T-helper 1 cell treated with Interleukin-12 subunit alpha and Interleukin-12 subunit beta and Interleukin-4 antibody, amounts not matched to agents 30 ng/mL and 1 ng/mL, for 36 hours (primary cell): ENCODE measurements at regions not wholly inside any gene's neighbourhood (a gene's known extent, or its start where the extent isn't known, plus 50 kb on each side); places are given as distances from the start of the nearest gene placed in this dataset.
"Not testable (repeated sequence)": the region's sequence is repeated elsewhere in the genome, so short reads cannot be mapped to it uniquely, and the experiment has no call there.

Experiments used
- intact Hi-C: fragments of 100-400 bp; cut with micrococcal nuclease; formaldehyde crosslinking; loops from one replicate; pipeline ENCODE4 v1.15.1; 2024

- intact Hi-C loops = not testable (repeated sequence)
These were observed 112.2 kb upstream of the CCZ1B start for GRCh38 chr7:6938284-6938683.

DNA sequence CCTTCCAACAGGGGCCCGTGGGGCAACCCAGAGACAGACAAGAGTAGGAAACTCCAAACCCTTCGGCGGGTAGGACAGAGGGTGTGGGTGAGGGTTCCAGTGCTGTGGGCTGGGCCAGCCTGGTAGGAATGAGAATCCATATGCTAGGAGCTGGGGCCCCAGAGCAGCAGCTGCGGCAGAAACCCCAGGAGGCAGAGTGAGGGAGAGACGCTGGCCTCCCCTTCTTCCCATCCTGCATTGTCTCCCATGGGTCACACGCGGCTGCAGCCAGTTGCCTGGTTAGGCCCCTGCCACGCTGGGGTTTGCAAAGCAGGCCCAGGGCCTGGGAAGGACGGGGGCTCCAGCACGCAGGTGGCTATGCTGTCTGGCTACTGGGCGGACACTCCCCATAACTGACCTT, 113.1 kb upstream of the CCZ1B start:
- intact Hi-C loops = not testable (repeated sequence)

- intact Hi-C loops = not testable (repeated sequence)
These were observed 113.8 kb upstream of the CCZ1B start for GRCh38 chr7:6939896-6940295.

- intact Hi-C loops = not testable (repeated sequence)
These were observed 120.8 kb upstream of the CCZ1B start for GRCh38 chr7:6946873-6947272.

GRCh38 chr7:6950231-6950630, 124.2 kb upstream of the CCZ1B start:
- intact Hi-C loops = loop anchor here (5.0 kb wide), 1 partner anchor 592 kb away; no protein-coding TSS in a partner anchor

DNA sequence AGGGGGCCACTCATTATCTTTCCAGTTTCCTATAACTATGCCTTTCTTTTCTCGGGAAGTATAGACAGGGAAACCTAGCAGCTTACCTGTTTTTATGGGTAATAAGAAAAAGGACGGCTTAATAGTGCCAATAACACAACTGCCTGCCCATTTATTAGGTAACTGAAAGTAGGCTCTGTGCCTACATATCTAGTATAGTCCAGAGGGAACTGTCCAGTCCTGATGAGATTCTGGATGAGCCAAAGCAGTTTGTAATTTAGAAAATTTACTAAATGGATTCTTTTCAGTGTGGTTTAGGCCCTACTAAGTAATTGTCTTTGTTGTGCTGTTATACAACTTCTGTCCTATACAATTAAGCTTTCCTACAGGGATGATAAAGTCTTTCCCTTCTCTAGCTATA, 125.5 kb upstream of the CCZ1B start:
- intact Hi-C loops = loop anchor here (5.0 kb wide), 1 partner anchor 591 kb away; no protein-coding TSS in a partner anchor

DNA sequence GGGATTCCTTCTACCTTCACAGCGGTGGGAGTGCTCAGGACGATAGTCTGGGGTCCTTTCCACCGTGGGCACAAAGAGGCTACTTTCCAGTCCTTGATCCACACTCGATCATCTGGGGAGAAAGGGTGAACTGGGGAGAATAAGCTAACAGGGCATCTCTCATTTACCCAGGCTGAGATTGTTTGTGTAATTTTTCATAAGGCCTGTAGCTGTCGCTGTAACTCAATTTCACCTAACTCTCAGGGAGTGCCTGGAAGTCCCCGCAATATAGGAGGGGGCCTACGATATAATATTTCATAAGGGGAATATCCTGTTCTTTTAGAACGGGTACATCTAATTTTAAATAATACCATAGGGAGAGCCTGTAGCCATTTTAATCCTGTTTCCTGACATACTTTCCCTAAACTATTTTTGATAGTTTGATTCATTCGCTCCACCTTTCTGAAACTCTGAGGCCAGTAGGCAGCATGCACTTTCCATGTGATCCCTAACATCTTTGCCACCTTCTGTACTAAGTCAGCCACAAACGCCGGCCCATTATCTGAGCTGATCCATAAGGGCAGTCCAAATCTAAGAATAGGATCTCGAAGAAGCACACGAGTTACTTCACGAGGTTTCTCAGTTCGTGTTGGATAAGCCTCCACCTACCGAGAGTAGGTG, 127.2 kb upstream of the CCZ1B start:
- intact Hi-C loops = loop anchor here (5.0 kb wide), 1 partner anchor 589 kb away; no protein-coding TSS in a partner anchor

GRCh38 chr7:6953798-6954181, 127.7 kb upstream of the CCZ1B start:
- intact Hi-C loops = loop anchor here (5.0 kb wide), 1 partner anchor 589 kb away; no protein-coding TSS in a partner anchor

- intact Hi-C loops = not testable (repeated sequence)
These were observed 129.3 kb upstream of the CCZ1B start for GRCh38 chr7:6955385-6955784.

DNA sequence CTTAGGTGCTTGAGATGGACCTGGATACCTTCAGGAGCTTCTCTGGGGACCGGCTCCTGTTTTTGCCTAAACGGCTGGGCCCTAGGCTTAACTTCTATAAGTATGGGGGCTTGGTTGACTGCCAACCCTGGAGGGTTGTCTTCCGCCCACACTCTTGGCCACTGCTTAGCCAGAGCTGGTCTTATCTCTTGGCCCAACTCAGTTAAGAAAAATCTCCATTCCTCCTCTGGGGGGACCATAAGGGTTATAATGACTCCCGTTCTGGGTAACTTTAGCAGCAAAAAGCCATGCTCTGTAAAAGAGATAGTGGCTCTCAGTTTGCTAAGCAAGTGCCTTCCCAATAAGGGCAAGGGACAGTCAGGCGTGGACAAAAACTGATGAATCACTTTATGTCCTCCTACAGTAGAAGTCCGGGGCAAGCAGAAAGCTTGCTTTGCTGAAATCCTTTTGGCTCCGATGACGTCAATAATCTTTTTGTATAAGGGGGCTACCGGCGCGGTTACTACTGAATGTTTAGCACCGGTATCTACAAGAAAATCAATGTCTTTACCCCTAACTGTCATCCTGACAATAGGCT, 130.0 kb upstream of the CCZ1B start:
- intact Hi-C loops = not testable (repeated sequence)

DNA sequence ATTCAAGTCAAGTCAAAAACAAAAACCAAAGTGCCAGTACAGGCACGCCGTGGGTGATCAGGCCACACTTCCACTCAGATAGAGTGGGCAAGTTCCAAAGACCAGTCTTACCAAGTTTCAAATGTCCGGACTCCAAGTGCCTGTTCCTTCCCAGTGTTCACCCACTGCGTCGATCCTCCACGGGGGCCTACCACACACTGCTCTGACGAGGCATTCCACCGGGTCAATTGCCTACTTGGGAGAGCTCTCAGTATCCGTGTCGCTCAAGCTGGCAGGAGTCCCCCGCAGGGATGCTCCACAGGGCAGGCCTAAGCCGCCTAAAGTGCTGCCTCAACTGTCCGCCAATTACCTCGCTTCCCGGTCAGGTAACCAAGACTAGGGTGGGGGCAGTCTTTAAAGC, 132.3 kb upstream of the CCZ1B start:
- intact Hi-C loops = not testable (repeated sequence)

DNA sequence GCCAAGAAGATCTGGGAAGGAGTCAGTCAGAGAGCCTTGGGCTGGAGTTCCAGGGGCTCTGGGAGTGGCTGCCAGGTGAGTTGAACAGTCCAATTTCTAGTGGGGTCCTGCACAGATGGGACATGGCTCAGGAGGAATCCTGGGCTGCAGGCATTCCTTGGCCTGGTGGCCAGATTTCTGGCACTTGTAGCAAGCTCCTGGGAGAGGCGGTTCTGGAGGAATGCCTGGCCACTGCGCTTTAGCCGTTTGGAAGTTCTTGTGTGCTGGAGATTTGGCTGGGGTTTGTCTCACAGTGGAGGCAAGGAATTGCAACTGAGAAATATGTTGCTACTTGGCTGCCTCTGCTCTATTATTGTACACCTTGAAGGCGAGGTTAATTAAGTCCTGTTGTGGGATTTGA, 133.9 kb upstream of the CCZ1B start:
- intact Hi-C loops = loop anchor here (10.0 kb wide), 1 partner anchor 1335 kb away; no protein-coding TSS in a partner anchor

GRCh38 chr7:6962871-6963270, 136.8 kb upstream of the CCZ1B start:
- intact Hi-C loops = loop anchor here (10.0 kb wide), 1 partner anchor 1332 kb away; no protein-coding TSS in a partner anchor

DNA sequence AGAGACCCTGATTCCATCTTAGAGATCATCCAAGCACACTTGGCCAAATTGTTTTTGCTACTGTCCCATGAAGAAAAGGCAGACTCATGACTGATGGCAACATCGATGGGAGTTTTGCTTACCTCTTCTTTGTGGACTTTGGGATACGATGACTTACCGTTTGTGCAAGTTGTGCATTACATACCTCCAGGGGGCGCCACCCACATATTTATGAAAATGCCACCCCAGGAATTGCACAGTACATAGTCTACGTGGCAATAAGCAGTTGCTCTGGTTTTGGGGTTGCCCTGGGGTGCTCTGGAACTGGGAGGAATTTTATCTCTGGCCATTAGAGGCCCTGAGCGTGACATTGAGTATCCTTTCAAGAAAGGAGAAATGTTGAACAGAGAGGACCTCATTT, 139.0 kb upstream of the CCZ1B start:
- intact Hi-C loops = loop anchor here (1.0 to 10.0 kb wide), 4 partner anchors 138 to 1330 kb away; no protein-coding TSS in a partner anchor

DNA sequence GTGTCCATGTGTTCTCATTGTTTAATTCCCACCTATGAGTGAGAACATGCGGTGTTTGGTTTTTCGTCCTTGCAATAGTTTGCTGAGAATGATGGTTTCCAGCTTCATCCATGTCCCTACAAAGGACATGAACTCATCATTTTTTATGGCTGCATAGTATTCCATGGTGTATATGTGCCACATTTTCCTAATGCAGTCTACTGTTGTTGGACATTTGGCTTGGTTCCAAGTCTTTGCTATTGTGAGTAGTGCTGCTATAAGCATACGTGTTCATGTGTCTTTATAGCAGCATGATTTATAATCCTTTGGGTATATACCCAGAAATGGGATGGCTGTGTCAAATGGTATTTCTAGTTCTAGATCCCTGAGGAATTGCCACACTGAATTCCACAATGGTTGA, 144.1 kb upstream of the CCZ1B start:
- intact Hi-C loops = not testable (repeated sequence)

DNA sequence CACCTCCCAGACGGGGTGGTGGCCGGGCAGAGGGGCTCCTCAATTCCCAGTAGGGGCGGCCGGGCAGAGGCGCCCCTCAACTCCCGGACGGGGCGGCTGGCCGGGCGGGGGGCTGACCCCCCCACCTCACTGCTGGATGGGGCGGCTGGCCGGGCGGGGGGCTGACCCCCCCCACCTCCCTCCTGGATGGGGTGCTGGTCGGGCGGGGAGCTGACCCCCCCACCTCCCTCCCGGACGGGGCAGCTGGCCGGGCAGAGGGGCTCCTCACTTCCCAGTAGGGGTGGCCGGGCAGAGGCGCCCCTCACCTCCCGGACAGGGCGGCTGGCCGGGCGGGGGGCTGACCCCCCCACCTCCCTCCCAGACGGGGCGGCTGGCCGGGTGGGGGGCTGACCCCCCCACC, 148.8 kb upstream of the CCZ1B start:
- intact Hi-C loops = not testable (repeated sequence)

DNA sequence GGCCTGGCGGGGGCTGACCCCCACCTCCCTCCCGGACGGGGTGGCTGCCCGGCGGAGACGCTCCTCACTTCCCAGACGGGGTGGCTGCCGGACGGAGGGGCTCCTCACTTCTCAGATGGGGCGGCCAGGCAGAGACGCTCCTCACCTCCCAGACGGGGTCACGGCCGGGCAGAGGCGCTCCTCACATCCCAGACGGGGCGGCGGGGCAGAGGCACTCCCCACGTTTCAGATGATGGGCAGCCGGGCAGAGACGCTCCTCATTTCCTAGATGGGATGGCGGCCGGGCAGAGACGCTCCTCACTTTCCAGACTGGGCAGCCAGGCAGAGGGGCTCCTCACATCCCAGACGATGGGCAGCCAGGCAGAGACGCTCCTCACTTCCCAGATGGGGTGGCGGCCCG, 149.3 kb upstream of the CCZ1B start:
- intact Hi-C loops = not testable (repeated sequence)

DNA sequence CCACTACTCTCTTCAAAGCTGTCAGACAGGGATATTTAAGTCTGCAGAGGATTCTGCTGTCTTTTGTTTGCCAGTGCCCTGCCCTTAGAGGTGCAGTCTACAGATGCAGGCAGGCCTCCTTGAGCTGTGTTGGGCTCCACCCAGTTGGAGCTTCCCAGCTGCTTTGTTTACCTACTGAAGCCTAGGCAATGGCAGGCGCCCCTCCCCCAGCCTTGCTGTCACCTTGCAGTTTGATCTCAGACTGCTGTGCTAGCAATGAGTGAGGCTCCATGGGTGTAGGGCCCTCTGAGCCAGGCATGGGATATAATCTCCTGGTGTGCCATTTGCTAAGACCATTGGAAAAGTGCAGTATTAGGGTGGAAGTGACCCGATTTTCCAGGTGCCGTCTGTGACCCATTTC, 151.3 kb upstream of the CCZ1B start:
- intact Hi-C loops = not testable (repeated sequence)

GRCh38 chr7:6978326-6978725, 152.3 kb upstream of the CCZ1B start:
- intact Hi-C loops = not testable (repeated sequence)

DNA sequence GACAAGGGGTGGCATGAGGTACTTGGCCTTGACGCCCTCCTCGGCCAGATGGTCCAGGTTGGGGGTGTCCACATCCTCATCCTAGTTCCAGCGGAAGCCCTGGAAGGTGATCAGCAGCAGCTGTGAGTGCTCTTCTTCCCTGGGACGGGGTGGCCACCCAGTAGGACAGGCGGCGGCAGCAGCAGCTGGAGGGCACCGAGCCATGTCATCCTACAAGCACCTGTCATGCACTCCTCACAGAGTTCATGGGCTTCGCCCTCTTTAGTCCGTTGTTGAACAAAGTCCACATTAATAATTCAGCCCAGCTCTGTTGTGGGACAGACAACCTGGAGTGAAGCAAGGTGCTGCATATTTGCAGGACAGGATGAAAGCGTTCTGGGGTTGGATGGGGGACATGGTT, 153.4 kb upstream of the CCZ1B start:
- intact Hi-C loops = not testable (repeated sequence)

- intact Hi-C loops = not testable (repeated sequence)
These were observed 156.3 kb upstream of the CCZ1B start for GRCh38 chr7:6982375-6982774.

DNA sequence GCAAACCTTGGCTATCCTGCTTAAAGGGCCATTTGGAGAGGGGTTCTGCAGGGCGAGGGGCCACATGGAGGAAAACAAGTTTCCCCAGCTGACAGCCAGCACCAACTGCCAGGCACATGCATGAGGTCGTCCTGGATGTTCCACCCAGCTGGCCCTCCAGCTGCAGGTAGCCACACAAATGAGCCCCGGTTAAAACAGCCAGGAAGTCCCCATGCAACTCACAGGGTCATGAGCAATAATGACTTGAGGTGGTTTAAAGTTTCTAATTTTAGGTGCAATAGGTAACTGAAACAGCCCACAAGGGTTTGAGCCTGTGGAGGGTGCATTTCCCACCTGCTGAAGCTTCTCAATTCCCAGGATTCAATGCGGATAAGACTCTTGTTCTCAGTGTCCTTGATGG, 160.8 kb upstream of the CCZ1B start:
- intact Hi-C loops = not testable (repeated sequence)

DNA sequence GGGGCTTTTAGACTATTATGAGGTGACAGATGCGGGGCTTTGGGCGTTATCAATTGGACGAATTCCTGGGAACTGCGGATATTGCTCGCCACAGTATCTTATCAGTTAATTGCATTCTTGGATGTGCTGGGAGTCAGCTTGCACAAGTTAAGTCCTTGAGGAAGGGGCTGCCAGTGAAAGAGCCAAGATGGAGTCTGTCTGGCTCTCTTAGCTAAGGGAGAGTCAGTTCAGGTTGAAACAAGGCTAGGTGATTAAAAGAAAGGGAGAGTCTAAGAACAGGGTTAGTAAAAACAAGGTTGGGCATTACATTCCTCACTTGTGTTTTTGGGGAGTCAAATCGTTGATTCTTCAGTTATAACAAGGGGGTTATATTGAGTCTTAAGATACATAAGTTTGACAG, 162.5 kb upstream of the CCZ1B start:
- intact Hi-C loops = not testable (repeated sequence)
